ENCODE measurements at regions not wholly inside any gene's neighbourhood (a gene's known extent, or its start where the extent isn't known, plus 50 kb on each side); places are given as distances from the start of the nearest gene placed in this dataset.

DNA sequence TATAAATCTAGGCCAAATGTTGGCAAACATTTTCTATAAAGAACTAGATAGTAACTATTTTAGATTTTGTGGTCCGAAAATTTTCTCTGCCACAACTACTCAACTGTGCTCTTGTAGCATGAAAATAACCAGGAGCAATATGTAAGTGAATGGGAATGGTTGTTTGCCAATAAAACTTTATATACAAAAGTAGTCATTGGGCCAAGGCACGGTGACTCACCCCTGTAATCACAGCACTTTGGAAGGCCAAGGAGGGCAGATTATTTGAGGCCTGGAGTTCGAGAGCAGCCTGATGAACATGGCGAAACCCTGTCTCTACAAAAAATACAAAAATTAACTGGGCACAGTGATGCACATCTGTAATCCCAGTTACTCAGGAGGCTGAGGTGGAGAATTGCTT is 617.1 kb downstream of the EPM2A start:
- TF ChIP-seq, protein P1, sequence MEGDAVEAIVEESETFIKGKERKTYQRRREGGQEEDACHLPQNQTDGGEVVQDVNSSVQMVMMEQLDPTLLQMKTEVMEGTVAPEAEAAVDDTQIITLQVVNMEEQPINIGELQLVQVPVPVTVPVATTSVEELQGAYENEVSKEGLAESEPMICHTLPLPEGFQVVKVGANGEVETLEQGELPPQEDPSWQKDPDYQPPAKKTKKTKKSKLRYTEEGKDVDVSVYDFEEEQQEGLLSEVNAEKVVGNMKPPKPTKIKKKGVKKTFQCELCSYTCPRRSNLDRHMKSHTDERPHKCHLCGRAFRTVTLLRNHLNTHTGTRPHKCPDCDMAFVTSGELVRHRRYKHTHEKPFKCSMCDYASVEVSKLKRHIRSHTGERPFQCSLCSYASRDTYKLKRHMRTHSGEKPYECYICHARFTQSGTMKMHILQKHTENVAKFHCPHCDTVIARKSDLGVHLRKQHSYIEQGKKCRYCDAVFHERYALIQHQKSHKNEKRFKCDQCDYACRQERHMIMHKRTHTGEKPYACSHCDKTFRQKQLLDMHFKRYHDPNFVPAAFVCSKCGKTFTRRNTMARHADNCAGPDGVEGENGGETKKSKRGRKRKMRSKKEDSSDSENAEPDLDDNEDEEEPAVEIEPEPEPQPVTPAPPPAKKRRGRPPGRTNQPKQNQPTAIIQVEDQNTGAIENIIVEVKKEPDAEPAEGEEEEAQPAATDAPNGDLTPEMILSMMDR (IDR thresholded peaks at IDR 0.05; ENCODE audit: low read depth, low read length), result no peak

DNA sequence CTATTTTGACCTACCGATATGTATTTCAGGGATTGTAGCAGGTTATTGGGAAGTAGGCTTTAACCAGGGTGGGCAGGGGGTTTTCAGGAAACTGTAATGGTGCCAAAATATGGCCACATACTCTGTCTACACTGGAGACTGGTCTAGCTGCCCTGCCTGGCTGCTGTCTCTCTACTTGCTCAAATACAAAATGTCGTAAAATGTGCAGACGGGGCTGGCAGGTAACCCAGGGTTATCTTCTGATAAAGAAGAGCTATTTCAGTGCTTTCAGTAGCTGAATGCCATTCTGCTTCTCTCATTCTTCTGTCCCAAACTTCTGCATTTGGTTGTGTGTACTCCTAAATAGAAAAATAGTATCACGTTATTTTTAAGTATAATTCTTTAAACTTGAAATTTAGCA is 616.2 kb downstream of the EPM2A start:
- TF ChIP-seq, protein P1 (IDR thresholded peaks at IDR 0.05; ENCODE audit: low read depth, low read length), result no peak
- DNase-seq (ENCODE audit: extremely low read depth, low read depth), result no peak

More for the DNA sequence above, 617.1 kb downstream of the EPM2A start:
- DNase-seq (ENCODE audit: extremely low read depth, low read depth), result no peak

DNA sequence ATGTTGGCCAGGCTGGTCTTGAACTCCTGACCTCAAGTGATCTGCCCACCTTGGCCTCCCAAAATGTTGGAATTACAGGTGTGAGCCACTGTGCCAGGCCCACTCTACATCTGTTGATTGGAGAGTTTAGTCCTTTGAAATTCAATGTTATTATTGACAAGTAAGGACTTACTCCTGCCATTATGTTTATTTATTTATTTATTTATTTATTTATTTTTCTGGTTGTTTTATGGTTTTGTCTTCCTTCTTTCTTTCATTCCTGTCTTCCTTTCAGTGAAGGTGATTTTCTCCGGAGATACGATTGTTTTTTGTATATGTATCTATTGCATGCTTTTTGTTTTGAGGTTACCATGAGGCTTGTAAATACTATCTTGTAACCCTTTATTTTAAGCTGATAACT is 602.6 kb downstream of the EPM2A start:
- DNase-seq (ENCODE audit: extremely low read depth, low read depth), result no peak
- TF ChIP-seq, protein P1 (IDR thresholded peaks at IDR 0.05; ENCODE audit: low read depth, low read length), result no peak

DNA sequence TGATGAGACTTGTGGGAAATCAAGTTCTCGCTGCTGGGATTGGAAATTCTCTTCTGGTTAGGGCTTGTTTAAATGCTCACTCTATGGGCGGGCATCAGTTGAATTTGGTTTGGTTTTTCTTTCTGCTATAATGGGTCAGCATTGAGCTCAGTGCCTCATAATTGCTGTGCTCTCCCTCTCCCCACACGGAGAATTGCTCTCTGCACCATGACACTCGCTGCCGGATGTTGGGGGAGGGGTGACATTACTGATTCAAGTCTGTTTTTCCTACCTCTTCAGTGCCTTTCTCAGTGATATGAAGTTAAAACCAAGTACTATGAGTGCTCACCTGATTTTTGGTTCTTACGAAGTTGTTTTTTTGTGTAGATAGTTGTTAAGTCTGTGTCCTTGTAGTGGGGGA is 599.6 kb downstream of the EPM2A start:
- no peak for DNase-seq (ENCODE audit: extremely low read depth, low read depth)
- TF ChIP-seq, protein P1 (IDR thresholded peaks at IDR 0.05; ENCODE audit: low read depth, low read length), result no peak

DNA sequence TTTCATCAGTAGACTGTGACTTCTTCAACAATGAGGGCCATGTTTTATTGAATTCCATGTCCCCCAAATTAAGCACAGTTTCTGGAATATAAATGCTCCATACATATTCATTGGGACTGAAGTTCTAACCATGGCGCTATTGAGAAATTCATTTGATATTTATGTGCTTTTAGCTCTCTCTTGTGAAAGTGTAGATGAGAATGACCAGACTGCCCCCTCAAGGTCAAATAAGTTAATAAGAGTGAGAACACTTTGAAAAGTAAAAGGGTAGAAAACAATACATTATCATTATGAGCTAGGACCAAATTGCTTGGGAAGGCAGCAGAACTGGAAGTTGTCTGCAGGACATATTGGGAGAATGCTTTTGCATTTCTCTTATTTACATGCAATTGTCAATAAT is 597.9 kb downstream of the EPM2A start:
- DNase-seq (ENCODE audit: extremely low read depth, low read depth), result peak; percentile 15
- TF ChIP-seq, protein P1 (IDR thresholded peaks at IDR 0.05; ENCODE audit: low read depth, low read length), result peak; percentile 14

DNA sequence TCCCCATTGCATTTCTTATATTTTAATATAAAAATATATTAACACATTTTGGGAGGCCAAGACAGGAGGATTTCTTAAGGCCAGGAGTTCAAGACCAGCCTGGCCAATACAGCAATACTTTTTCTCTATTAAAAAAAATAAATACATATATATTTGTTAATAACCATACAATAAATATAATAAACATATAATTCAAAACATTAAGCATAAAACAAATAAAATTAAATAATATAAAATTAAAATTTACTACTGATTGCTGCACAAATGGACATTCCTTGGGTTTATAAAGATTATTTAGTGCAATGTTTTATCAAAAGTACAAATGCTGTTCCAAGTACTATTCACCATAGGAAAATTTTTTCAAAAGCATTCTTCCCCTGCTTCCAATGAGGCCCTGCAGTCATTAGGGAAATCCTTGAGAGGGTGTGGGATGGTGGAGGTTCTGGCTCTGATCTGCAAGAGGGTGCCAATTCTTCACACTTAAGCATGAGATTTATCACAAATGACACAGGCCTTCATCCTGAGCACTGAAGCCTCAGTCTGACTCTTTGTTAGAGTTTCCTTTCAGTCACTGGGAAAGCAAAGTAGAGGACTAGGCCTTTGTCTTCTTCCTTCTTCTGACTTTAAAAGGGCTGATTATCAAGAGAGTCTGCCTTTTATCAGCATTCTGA is 596.7 kb downstream of the EPM2A start:
- TF ChIP-seq, protein P1 (IDR thresholded peaks at IDR 0.05; ENCODE audit: low read depth, low read length), result no peak
- no peak for DNase-seq (ENCODE audit: extremely low read depth, low read depth)

DNA sequence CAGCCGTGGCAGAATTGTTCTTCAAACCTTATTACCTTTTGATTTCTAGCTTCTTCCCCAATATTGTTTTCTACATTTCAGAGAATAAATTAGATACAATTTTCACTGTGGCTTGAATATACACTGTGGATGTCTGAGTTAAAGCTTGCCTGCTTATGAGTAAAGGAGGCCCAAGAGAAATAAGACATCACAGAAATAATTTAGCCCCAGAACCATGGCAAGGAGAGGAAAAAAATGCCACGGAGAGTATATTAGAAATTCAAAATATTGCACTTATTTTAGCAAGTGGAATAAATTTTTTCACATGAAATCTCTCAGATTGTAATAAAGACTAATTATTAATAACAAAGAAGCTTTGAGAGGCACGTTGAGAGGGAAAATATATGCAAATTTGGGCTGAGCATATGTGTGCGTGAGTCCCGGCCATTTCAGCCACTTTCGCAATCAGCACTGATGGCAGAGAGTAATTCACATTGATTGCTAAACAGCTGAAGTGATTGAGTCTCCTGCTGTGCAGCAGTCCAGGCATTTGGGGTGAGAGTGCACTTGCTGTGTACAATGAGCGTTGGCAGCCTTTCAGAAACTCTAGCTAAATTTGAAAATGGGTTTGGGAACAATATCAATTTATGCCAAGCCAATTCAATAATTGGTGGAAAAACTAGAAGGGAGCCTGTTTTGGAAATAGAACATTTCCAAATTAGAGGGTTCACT is 596.0 kb downstream of the EPM2A start:
- peak; percentile 34 for DNase-seq (ENCODE audit: extremely low read depth, low read depth)
- TF ChIP-seq, protein P1 (IDR thresholded peaks at IDR 0.05; ENCODE audit: low read depth, low read length), result no peak

All from AG09319 (cell line).